HTR-8/SVneo (cell line): ENCODE measurements at regions not wholly inside any gene's neighbourhood (a gene's known extent, or its start where the extent isn't known, plus 50 kb on each side); places are given as distances from the start of the nearest gene placed in this dataset.
"Not testable (repeated sequence)": the region's sequence is repeated elsewhere in the genome, so short reads cannot be mapped to it uniquely, and the experiment has no call there.

Source experiments
- DNase-seq: peaks from one replicate; pipeline ENCODE4 v3.0.0; 2011; ENCODE audit warnings: low spot score, mixed read lengths; ENCODE audit not compliant: insufficient read length
- FAIRE-seq: peaks from 2 replicates; lab custom pipeline; 2011; peaks lifted over from hg19 to GRCh38; lab: Jason Lieb, UNC

DNA sequence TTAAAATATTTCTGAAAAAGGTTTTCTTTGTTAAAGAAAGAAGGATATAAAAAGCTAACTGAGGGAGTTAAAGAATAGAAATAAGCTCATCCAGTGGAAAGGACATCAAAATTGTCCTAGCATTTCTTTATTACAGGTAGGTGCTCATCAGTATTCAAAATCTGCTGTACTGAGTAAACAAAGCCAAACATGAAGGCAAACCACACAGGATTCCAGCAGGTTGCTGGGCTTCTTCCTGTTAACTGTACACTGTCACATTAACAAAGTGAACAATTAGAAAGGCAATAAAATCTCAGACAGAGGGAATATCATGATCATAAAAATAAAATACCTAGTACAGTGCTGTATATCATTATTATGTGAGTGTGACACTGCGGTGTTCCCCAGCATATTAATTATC is 1541.0 kb downstream of the SLITRK5 start:
- FAIRE-seq (no peak), DNase-seq (no peak)

GRCh38 chr13:89214185-89214584 is 1543.0 kb downstream of the SLITRK5 start:
- DNase-seq (no peak), FAIRE-seq (no peak)

- DNase-seq, FAIRE-seq: not testable (repeated sequence)
Measured at GRCh38 chr13:89215319-89215718, 1544.1 kb downstream of the SLITRK5 start.

DNA sequence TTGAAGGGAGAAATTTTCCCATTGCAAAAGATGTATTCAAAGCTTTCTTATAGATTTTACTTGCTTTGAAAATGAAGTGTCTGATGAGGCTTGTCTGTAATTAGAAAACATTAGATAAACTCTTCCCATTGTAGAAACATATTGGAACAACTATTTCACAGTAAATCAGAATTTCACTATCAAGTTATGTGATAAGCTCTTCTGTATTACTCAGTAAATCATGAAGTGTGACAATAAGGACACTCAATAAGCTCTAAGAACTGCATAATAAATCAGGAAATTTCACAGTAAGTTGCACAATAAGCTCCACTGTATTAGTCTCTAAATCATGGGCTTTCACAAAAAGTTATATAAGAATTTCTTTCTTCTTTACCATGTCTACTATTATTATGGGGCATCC is 1546.6 kb downstream of the SLITRK5 start:
- no peak for DNase-seq
- no peak for FAIRE-seq

- FAIRE-seq (no peak), DNase-seq (no peak)
Measured at GRCh38 chr13:89221557-89222158, 1550.5 kb downstream of the SLITRK5 start.

DNA sequence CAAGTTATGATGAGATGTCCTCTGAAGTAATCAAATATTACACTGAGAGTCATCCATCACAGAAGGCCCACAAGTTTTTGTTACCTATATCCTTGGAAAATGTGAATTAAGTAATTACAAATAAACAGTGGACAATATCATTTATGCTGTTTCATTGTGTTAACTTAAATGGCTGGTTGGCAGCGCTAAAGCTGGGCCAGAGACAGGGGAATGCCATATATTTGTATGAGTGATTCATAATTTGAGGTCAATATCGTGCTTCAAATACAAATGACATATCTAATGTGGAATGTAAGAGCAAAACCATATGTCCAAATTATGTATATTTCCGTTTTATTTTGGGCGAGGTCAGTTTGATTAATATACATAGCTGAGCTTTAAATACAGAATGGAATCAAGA is 1556.2 kb downstream of the SLITRK5 start:
- no peak for FAIRE-seq

GRCh38 chr13:89238496-89238895 is 1567.3 kb downstream of the SLITRK5 start:
- FAIRE-seq (no peak), DNase-seq (no peak)

More for the DNA sequence above, 1556.2 kb downstream of the SLITRK5 start:
- DNase-seq = peak; percentile 6

- DNase-seq (no peak), FAIRE-seq (no peak)
Measured at GRCh38 chr13:89239361-89240127, 1568.4 kb downstream of the SLITRK5 start.

DNA sequence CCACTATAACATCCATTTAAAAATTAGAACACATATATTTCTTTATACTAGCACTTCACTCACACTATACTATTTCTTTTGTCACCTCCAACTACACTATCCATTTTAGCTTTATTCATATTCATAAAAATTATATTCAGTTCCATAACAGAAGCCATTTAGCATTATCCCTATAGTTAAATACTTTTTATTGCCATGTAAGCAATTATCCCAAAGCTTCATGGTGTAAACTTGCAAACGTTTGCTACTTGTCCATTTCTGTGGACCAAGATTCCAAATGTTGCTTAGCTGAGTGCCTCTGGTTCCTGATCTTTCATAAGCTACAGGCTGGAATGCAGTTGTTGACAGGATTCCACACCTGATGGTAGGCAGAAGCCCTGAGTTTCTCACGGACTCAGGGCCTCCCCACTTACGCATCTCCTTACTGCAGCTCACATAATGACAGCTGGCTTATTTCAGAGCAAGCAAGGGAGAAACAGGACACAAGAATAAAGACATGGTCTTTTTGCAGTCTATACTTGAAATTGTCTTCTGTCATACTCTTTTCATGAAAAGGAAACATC is 1584.8 kb downstream of the SLITRK5 start:
- no peak for FAIRE-seq
- DNase-seq = no peak

DNA sequence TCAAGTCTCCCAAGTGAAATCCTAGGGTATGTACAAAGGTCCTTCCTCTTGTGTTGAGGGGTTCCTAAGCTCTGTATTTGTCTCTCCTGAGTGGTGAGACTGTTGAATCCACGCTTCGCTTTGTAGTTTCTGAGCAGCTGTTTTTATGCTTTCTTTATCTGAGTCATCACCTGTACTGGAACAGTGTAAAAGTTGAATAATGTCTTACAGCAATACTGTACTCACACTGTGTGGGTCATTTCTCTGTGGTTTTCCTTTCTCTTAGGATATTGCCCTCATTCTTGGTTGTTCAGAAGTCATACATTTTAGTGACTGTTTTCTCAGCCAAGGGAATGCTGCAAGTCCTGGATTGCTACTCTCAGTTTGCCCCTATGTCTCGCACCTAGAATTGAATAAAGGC is 1596.6 kb downstream of the SLITRK5 start:
- FAIRE-seq = no peak
- DNase-seq = no peak

DNA sequence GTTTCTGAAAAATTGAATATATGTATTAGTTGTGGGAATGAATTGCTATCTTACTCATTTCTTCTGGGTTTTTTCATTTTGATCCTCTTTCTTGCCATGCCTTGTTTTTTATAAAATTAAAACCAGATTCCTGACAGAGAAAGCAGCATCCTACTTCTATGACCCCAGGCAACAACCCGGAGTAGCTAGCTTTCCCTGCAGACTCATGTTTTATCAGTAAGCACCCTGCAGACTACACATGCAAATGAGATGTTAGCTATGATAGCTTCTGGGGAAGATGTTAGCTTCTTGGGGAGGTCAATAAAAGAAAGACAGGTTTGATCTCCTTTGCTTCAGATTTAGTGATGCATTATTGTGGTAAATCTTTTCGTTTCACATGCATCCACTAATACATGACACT is 1598.6 kb downstream of the SLITRK5 start:
- FAIRE-seq = no peak
- no peak for DNase-seq

- DNase-seq (no peak), FAIRE-seq (no peak)
Measured at GRCh38 chr13:89270736-89271135, 1599.6 kb downstream of the SLITRK5 start.

GRCh38 chr13:89279374-89279773 is 1608.2 kb downstream of the SLITRK5 start:
- FAIRE-seq = no peak
- no peak for DNase-seq

GRCh38 chr13:89281331-89281730 is 1610.2 kb downstream of the SLITRK5 start:
- DNase-seq (no peak), FAIRE-seq (no peak)

DNA sequence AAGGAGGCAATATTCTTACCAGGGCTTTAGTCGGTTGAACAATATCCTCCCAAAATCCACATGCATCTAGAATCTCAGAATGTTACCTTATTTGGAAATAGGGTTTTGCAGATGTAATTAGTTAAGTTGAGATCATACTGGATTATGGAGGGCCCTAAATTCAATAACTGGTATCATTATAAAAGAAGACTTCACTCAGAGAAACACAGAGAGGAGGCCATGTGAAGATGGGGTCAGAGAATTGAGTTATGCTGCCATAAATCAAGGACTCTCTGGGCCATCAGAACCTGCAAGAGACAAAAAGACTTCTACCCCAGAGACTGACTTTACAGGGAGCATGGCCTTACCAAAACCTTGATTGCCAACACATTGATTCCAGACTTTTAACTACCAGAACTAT is 1611.1 kb downstream of the SLITRK5 start:
- no peak for FAIRE-seq
- DNase-seq = no peak

GRCh38 chr13:89287381-89287780 is 1616.2 kb downstream of the SLITRK5 start:
- FAIRE-seq (no peak), DNase-seq (no peak)

DNA sequence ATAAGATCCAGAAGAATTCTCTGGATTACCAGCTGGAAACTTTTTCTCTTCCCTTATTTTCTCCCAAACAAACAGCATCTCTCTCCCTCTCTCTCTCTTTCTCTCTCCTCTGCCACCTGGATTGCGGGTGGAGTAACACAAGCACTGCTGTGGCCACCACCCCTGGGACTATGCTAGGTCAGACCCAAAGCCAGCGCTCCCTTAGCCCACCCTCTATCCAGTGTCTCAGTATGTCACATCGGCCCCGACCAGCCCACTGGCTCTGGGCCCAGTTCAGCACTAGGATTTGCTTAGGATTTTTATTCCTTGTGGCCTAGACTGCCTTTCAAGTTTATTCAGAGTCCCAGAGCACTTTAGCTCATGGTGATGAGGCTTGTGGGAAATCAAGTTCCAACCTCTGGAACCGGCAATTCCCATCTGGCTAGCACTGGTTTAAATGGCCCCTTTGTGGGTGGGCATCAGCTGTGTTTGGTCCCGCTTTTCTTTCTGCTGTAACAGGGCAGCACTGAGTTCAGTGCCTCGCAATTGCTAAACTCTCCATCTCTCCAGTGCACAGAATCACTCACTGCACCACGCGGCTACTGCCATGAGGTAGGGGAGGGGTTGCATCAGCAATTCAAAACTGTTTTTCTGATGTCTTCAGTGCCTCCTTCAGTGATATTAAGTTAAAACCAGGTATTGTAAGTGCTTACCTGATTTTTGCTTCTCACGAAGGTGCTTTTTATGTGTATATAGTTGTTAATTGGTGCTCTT is 1623.1 kb downstream of the SLITRK5 start:
- DNase-seq (no peak), FAIRE-seq (no peak)

DNA sequence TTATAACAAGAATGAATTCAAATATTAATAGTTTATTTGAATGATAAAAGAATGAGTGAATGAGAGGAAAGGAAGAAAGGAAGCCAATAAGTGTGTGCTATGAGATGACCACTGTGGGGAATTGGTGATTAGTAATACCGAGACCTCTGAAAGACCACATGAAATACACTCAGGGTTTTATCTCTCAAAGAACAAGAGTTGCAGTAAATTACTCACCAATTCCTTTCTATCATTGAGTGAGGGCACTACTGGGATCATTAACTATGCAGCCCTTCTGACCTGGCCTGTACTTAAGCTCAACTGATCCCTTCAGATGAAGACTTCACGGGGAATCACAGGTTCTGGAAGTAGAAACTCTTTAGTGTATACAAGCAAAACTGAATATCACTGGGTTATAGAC is 1636.1 kb downstream of the SLITRK5 start:
- FAIRE-seq (no peak), DNase-seq (no peak)

- FAIRE-seq = no peak
- no peak for DNase-seq
Measured at GRCh38 chr13:89310943-89311672, 1639.9 kb downstream of the SLITRK5 start.

- DNase-seq (no peak), FAIRE-seq (no peak)
Measured at GRCh38 chr13:89315287-89315686, 1644.1 kb downstream of the SLITRK5 start.
